K562 (cell line): ENCODE measurements at regions not wholly inside any gene's neighbourhood (a gene's known extent, or its start where the extent isn't known, plus 50 kb on each side); places are given as distances from the start of the nearest gene placed in this dataset.
A peak's percentile ranks its signal among the peaks of the same experiment; 100 is the strongest.

Experiments used
- ATAC-seq: fragments of 200-7000 bp; cut with Tn5 transposase; 3 replicates; pipeline ENCODE4 v1.9.1; 2020; ENCODE audit warnings: moderate library complexity
- BruUV-seq: library from RNA; stranded (reverse); fragments of 400-500 nt; replicated peaks from 2 replicates; lab custom pipeline; 2021; lab: Mats Ljungman, UMichigan
- CTCF ChIA-PET: fragments of 300-600 bp; formaldehyde crosslinking; extraction: SDS; loops from one replicate; lab custom pipeline; 2021; ENCODE audit warnings: low intra/inter-chr PET ratio; lab: Yijun Ruan, JAX
- POLR2A ChIA-PET: fragments of 300-600, 350-650 bp; sonication (Branson Sonifier 250); formaldehyde crosslinking; extraction: SDS; loops from one replicate; lab custom pipeline; 2021; ENCODE audit warnings: antibody characterized with exemption, inconsistent platforms; lab: Yijun Ruan, JAX
- DNase-seq, 4 experiments: peaks; one replicate each; pipeline versions ENCODE4 v3.0.0 to v3.0.0-alpha.2; 2011 to 2018; ENCODE audit warnings: low spot score in 3 of 4, mixed read lengths in 3 of 4; ENCODE audit errors: extremely low read depth in 1 of 4
- FAIRE-seq: peaks from 2 replicates; lab custom pipeline; 2011; peaks lifted over from hg19 to GRCh38; lab: Jason Lieb, UNC
- H2AFZ ChIP-seq: 2 replicates; pipeline ENCODE4 v1.6.0; 2011; ENCODE audit warnings: low read depth, low read length, control low read depth, inconsistent platforms
- H3K27ac ChIP-seq: fragments of 200-600 bp; 3 replicates; pipeline ENCODE4 v1.8.0; 2011; ENCODE audit warnings: low read depth, mild to moderate bottlenecking, control low read depth, inconsistent platforms, low read length, moderate library complexity, mixed read lengths; ENCODE audit errors: extremely low read depth
- H3K27me3 ChIP-seq, 2 experiments: fragments of 300-600 bp in 1 of 2; 2 replicates in 1 of 2; 3 replicates in 1 of 2; pipeline versions ENCODE4 v1.6.0 to v1.8.0; 2011; ENCODE audit warnings: inconsistent platforms in 2 of 2, low read length in 2 of 2, mild to moderate bottlenecking in 1 of 2, mixed read lengths in 1 of 2, moderate library complexity in 1 of 2; ENCODE audit not compliant: control insufficient read depth in 2 of 2, insufficient read depth in 2 of 2
- H3K36me3 ChIP-seq: fragments of 300-600 bp; 3 replicates; pipeline ENCODE4 v1.8.0; 2011; ENCODE audit warnings: mild to moderate bottlenecking, low read length, inconsistent platforms; ENCODE audit not compliant: control insufficient read depth, insufficient read depth
- H3K4me1 ChIP-seq, 2 experiments: fragments of 200-600 bp in 1 of 2; replicated peaks in 1 of 2; 2 replicates in 1 of 2; 3 replicates in 1 of 2; pipeline versions ENCODE4 v1.5.1 to v1.8.0; 2011; ENCODE audit warnings: inconsistent platforms in 2 of 2, low read length in 2 of 2, mild to moderate bottlenecking in 1 of 2, mixed read lengths in 1 of 2, moderate library complexity in 1 of 2; ENCODE audit not compliant: control insufficient read depth in 2 of 2, insufficient read depth in 2 of 2
- H3K4me2 ChIP-seq: 2 replicates; pipeline ENCODE4 v1.6.1; 2011; ENCODE audit warnings: low read length, control low read depth, inconsistent platforms, mixed read lengths; ENCODE audit not compliant: insufficient read depth
- H3K4me3 ChIP-seq: fragments of 200-600 bp; sonication (generic), shearing (Covaris generic); 2 replicates; pipeline ENCODE4 v1.5.1; 2016; ENCODE audit warnings: control low read depth, inconsistent platforms
- H3K79me2 ChIP-seq: fragments of 200-600 bp; 3 replicates; pipeline ENCODE4 v1.8.0; 2011; ENCODE audit warnings: low read length, inconsistent platforms; ENCODE audit not compliant: control insufficient read depth, insufficient read depth
- H3K9ac ChIP-seq, 2 experiments: 2 replicates each; pipeline versions ENCODE4 v1.6.0 to v1.6.1; 2011; ENCODE audit warnings: low read depth in 2 of 2, low read length in 2 of 2, control low read depth in 1 of 2, inconsistent platforms in 1 of 2, mild to moderate bottlenecking in 1 of 2, mixed read lengths in 1 of 2; ENCODE audit not compliant: insufficient read depth in 1 of 2
- H3K9me1 ChIP-seq: one replicate; pipeline ENCODE4 v1.6.0; 2011; ENCODE audit warnings: inconsistent platforms, mild to moderate bottlenecking, low read length, moderate library complexity; ENCODE audit not compliant: control insufficient read depth, insufficient read depth
- H3K9me3 ChIP-seq: replicated peaks from 2 replicates; pipeline ENCODE4 v1.5.1; 2011; ENCODE audit warnings: low read depth, low read length, inconsistent platforms; ENCODE audit not compliant: control insufficient read depth, insufficient read depth
- H4K20me1 ChIP-seq: replicated peaks from 2 replicates; pipeline ENCODE4 v1.6.1; 2011; ENCODE audit warnings: low read length, inconsistent platforms, mixed read lengths; ENCODE audit not compliant: control insufficient read depth, insufficient read depth
- AFF1 ChIP-seq, 2 experiments: fragments of 450-650 bp; IDR thresholded peaks; 2 replicates each; pipeline ENCODE4 v1.6.1; 2018; ENCODE audit warnings: mild to moderate bottlenecking in 2 of 2, low read depth in 1 of 2; ENCODE audit not compliant: partially characterized antibody in 2 of 2
- CBFA2T3 ChIP-seq: fragments of 450-650 bp; IDR thresholded peaks from 2 replicates; pipeline ENCODE4 v1.6.1; 2017
- ELK1 ChIP-seq: sonication (generic); formaldehyde crosslinking; IDR thresholded peaks from 2 replicates; pipeline ENCODE4 v1.8.1; 2022; ENCODE audit warnings: missing genetic modification reagents
- HDAC3 ChIP-seq: fragments of 450-650 bp; IDR thresholded peaks from 2 replicates; pipeline ENCODE4 v1.6.1; 2018; ENCODE audit warnings: borderline replicate concordance, mild to moderate bottlenecking, moderate library complexity; ENCODE audit not compliant: partially characterized antibody
- KHSRP ChIP-seq: fragments of 450-650 bp; IDR thresholded peaks from 2 replicates; pipeline ENCODE4 v1.6.1; 2017
- KLF10 ChIP-seq: fragments of 250-450 bp; sonication (Bioruptor Pico); IDR thresholded peaks from 2 replicates; pipeline ENCODE4 v1.6.1; 2021; ENCODE audit warnings: matching md5 sums
- NONO ChIP-seq, 2 experiments: fragments of 200-400 bp in 1 of 2; fragments of 450-650 bp in 1 of 2; formaldehyde crosslinking in 1 of 2; IDR thresholded peaks; 2 replicates each; pipeline ENCODE4 v1.6.1; 2017; ENCODE audit warnings: low read depth in 2 of 2, mild to moderate bottlenecking in 2 of 2, moderate library complexity in 2 of 2, low read length in 1 of 2
- TFAM ChIP-seq: fragments of 250-450 bp; sonication (Bioruptor Pico); conservative IDR thresholded peaks from 2 replicates; pipeline ENCODE4 v1.5.0; 2021; ENCODE audit warnings: mild to moderate bottlenecking, moderate library complexity
- ZNF121 ChIP-seq: sonication (generic); formaldehyde crosslinking; conservative IDR thresholded peaks from 2 replicates; pipeline ENCODE4 v1.8.0; 2022; ENCODE audit warnings: missing genetic modification reagents
- ZNF124 ChIP-seq: sonication (generic); formaldehyde crosslinking; IDR thresholded peaks from 2 replicates; pipeline ENCODE4 v1.8.1; 2022; ENCODE audit warnings: missing genetic modification reagents
- ZNF644 ChIP-seq: fragments of 200-800 bp; sonication (Bioruptor generic); IDR thresholded peaks from 2 replicates; pipeline ENCODE4 v1.6.1; 2016; ENCODE audit warnings: low read depth, missing genetic modification characterization, missing compliant biosample characterization
- WGBS: fragments of 100-300 bp; shearing (Covaris generic); methylation state at CpG from one replicate; pipeline ENCODE4 v1.1.6; 2016; ENCODE audit warnings: low coverage, mixed read lengths; ENCODE audit not compliant: insufficient coverage; ENCODE audit errors: missing lambda C conversion rate; 5-methylcytosine and 5-hydroxymethylcytosine counted together
- in situ Hi-C: fragments of 300-500 bp; cut with MboI; formaldehyde crosslinking; loops from 4 replicates; pipeline ENCODE4 v1.15.0; 2018; ENCODE audit warnings: inconsistent platforms, mixed read lengths
- intact Hi-C: fragments of 100-400 bp; cut with micrococcal nuclease; formaldehyde crosslinking; loops from 2 replicates; pipeline ENCODE4 v1.14.2; 2022
- TF ChIP-seq, protein P1 (sequence below), 2 experiments: fragments of 250-450 bp in 1 of 2; fragments of 450-650 bp in 1 of 2; sonication (Bioruptor Pico) in 1 of 2; IDR thresholded peaks; 2 replicates each; pipeline versions ENCODE4 v1.6.1 to v1.8.0; 2016 to 2021; ENCODE audit warnings: mild to moderate bottlenecking in 2 of 2, moderate library complexity in 2 of 2, missing compliant biosample characterization in 1 of 2, missing genetic modification characterization in 1 of 2
- TF ChIP-seq, protein P2 (sequence below): sonication (generic); formaldehyde crosslinking; IDR thresholded peaks from 2 replicates; pipeline ENCODE4 v1.8.0; 2023; ENCODE audit warnings: mild to moderate bottlenecking, missing genetic modification reagents
- TF ChIP-seq, protein P3 (sequence below): IDR thresholded peaks from 3 replicates; pipeline ENCODE4 v1.6.1; 2011; ENCODE audit warnings: borderline replicate concordance, mild to moderate bottlenecking; ENCODE audit not compliant: insufficient read length, insufficient read depth

- WGBS, result 0% methylated on average over 3 of the region's 3 CpGs
- DNase-seq, result peak; percentile 30 to 90 (median 50)
- Histone ChIP-seq H4K20me1 (no peaks in the 10 kb centered on the region), H3K4me2 (0 out of 2 replicates have a peak overlapping the region, but pooled peaks have one; percentile 38), H3K9me1 (no peaks in the 10 kb centered on the region), H3K9me3 (no peaks in the 10 kb centered on the region), H3K27ac (no peak overlapping the region), H3K4me1 (peaks cover 2 to 15% of the 10 kb centered on the region in 2 experiments; a peak in 4 of 5 replicates), H3K36me3 (no peaks in the 10 kb centered on the region), H3K27me3 (no peaks in the 10 kb centered on the region), H3K4me3 (no peak overlapping the region), H3K9ac (no peak overlapping the region), H3K79me2 (no peaks in the 10 kb centered on the region), H2AFZ (no peak overlapping the region)
- no TSS peak for BruUV-seq
- in situ Hi-C loops (no loop called here), intact Hi-C loops (no loop called here)
- FAIRE-seq, result peak; percentile 89
- ChIA-PET CTCF (no interaction called here), POLR2A (interaction anchor here (1.1 to 1.2 kb wide), 2 partner anchors 8 to 12 kb away, joined by 3 to 5 read pairs; no protein-coding TSS in a partner anchor)
- ATAC-seq, result peak; percentile 96
- peak; percentile 89 for TF ChIP-seq CBFA2T3
- TF ChIP-seq ELK1, result no peak
- TF ChIP-seq TFAM (CRISPR knock-in tag), result no peak
- TF ChIP-seq, protein P1, sequence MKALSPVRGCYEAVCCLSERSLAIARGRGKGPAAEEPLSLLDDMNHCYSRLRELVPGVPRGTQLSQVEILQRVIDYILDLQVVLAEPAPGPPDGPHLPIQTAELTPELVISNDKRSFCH (CRISPR knock-in tag; IDR thresholded peaks at IDR 0.05), result no peak
- TF ChIP-seq, protein P1 (tag; IDR thresholded peaks at IDR 0.05), result no peak
- no peak for TF ChIP-seq ZNF124
- TF ChIP-seq NONO (IDR thresholded peaks at IDR 0.05; ENCODE audit: low read depth in 2 of 2, low read length in 1 of 2), result no peak
- TF ChIP-seq AFF1 (IDR thresholded peaks at IDR 0.05; ENCODE audit: low read depth in 1 of 2, partially characterized antibody in 2 of 2), result no peak
- TF ChIP-seq, protein P2, sequence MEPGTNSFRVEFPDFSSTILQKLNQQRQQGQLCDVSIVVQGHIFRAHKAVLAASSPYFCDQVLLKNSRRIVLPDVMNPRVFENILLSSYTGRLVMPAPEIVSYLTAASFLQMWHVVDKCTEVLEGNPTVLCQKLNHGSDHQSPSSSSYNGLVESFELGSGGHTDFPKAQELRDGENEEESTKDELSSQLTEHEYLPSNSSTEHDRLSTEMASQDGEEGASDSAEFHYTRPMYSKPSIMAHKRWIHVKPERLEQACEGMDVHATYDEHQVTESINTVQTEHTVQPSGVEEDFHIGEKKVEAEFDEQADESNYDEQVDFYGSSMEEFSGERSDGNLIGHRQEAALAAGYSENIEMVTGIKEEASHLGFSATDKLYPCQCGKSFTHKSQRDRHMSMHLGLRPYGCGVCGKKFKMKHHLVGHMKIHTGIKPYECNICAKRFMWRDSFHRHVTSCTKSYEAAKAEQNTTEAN (CRISPR knock-in tag), result no peak
- TF ChIP-seq KHSRP, result no peak
- TF ChIP-seq ZNF121 (CRISPR knock-in tag), result no peak
- peak; percentile 64 for TF ChIP-seq HDAC3
- TF ChIP-seq, protein P3, sequence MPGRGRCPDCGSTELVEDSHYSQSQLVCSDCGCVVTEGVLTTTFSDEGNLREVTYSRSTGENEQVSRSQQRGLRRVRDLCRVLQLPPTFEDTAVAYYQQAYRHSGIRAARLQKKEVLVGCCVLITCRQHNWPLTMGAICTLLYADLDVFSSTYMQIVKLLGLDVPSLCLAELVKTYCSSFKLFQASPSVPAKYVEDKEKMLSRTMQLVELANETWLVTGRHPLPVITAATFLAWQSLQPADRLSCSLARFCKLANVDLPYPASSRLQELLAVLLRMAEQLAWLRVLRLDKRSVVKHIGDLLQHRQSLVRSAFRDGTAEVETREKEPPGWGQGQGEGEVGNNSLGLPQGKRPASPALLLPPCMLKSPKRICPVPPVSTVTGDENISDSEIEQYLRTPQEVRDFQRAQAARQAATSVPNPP, result no peak
- TF ChIP-seq ZNF644 (tag), result no peak
- no peak for TF ChIP-seq KLF10 (CRISPR knock-in tag)
These were observed 184.9 kb upstream of the SESN3 start for GRCh38 chr11:95415837-95416304.
